ENCODE measurements at regions not wholly inside any gene's neighbourhood (a gene's known extent, or its start where the extent isn't known, plus 50 kb on each side); places are given as distances from the start of the nearest gene placed in this dataset.

GRCh38 chr2:52881606-52882005, 886.0 kb upstream of the CHAC2 start (continued):
- TF ChIP-seq SREBF2 (IDR thresholded peaks at IDR 0.05) (no peak), GATA3 (IDR thresholded peaks at IDR 0.05; ENCODE audit: borderline replicate concordance) (peak; percentile 34; the same call in 1 of the 2 replicates), RNF2 (IDR thresholded peaks at IDR 0.05; ENCODE audit: borderline replicate concordance, low read depth) (no peak), BCL3 (IDR thresholded peaks at IDR 0.05) (no peak), CBX2 (IDR thresholded peaks at IDR 0.05; ENCODE audit: borderline replicate concordance, low read depth) (no peak)

GRCh38 chr2:52880872-52881271, 886.7 kb upstream of the CHAC2 start:
- Histone ChIP-seq H3K4me2 (peak overlapping the region; percentile 48; the same call in 2 of the 3 replicates), H3K4me1 (peaks cover 47% of the 10 kb centered on the region), H3K4me3 (no peak overlapping the region), H3K27ac (0 out of 6 replicates have a peak overlapping the region, but pooled peaks of 1 of the 2 experiments have one; percentile 28), H3K9me3 (no peaks in the 10 kb centered on the region)
- 54% methylated on average over 3 of the region's 3 CpGs for WGBS (ENCODE audit: missing lambda C conversion rate)
- ATAC-seq (no peak), FAIRE-seq (no peak), DNase-seq (ENCODE audit: low read depth in 1 of 2, low spot score in 1 of 2) (no peak)
- CTCF ChIA-PET = no interaction called here
- POLR2A ChIA-PET = no interaction called here
- TF ChIP-seq POLR2AphosphoS2 (conservative IDR thresholded peaks at IDR 0.05; ENCODE audit: low read length) = no peak
- TF ChIP-seq HES2 (IDR thresholded peaks at IDR 0.05) = no peak
- TF ChIP-seq HDAC2 (IDR thresholded peaks at IDR 0.05) = no peak
- TF ChIP-seq ZSCAN20 (CRISPR knock-in tag; IDR thresholded peaks at IDR 0.05) = no peak
- no peak for TF ChIP-seq KDM1A (IDR thresholded peaks at IDR 0.05; ENCODE audit: low read depth)
- TF ChIP-seq MAFK (IDR thresholded peaks at IDR 0.05; ENCODE audit: partially characterized antibody) = no peak
- no peak for TF ChIP-seq NFE2L2 (conservative IDR thresholded peaks at IDR 0.05; ENCODE audit: low read length)
- no peak for TF ChIP-seq ZFP36 (IDR thresholded peaks at IDR 0.05; ENCODE audit: borderline replicate concordance, partially characterized antibody)
- TF ChIP-seq CHD4 (IDR thresholded peaks at IDR 0.05; ENCODE audit: borderline replicate concordance) = no peak
- TF ChIP-seq MAZ (IDR thresholded peaks at IDR 0.05; ENCODE audit: borderline replicate concordance, low read depth, low read length) = no peak
- TF ChIP-seq ESRRA (IDR thresholded peaks at IDR 0.05; ENCODE audit: borderline replicate concordance, low read length) = no peak

GRCh38 chr2:52879561-52879960, 888.0 kb upstream of the CHAC2 start:
- FAIRE-seq (no peak), ATAC-seq (no peak), DNase-seq (ENCODE audit: low read depth in 1 of 2, low spot score in 1 of 2) (peak in 1 of 2 experiments; percentile 52)
- WGBS (ENCODE audit: missing lambda C conversion rate) = 22% methylated on average over 4 of the region's 4 CpGs
- no peak for TF ChIP-seq RAD21 (conservative IDR thresholded peaks at IDR 0.05 in 1 of 2, IDR thresholded peaks at IDR 0.05 in 1 of 2)
- TF ChIP-seq USF2 (IDR thresholded peaks at IDR 0.05) = no peak
- no peak for TF ChIP-seq FOSL2 (IDR thresholded peaks at IDR 0.05)
- 0 out of 2 replicates have a peak, but pooled peaks have one; percentile 2 for TF ChIP-seq FOSL2 (CRISPR knock-in tag; IDR thresholded peaks at IDR 0.05)
- ChIA-PET POLR2A (no interaction called here), CTCF (no interaction called here)
- no peak overlapping the region for H3K4me2 ChIP-seq
- no peak overlapping the region for H3K27ac ChIP-seq
- peaks cover 47% of the 10 kb centered on the region for H3K4me1 ChIP-seq
- H3K9me3 ChIP-seq = no peaks in the 10 kb centered on the region
- H3K4me3 ChIP-seq = no peak overlapping the region

- H3K4me2 ChIP-seq = peak overlapping the region; percentile 35
- ChIA-PET CTCF (no interaction called here), POLR2A (no interaction called here)
- DNase-seq (ENCODE audit: low read depth in 1 of 2, low spot score in 1 of 2) (peak in 1 of 2 experiments; percentile 32), FAIRE-seq (peak; percentile 84), ATAC-seq (peak; percentile 45 to 47; a peak in 3 of 6 replicates)
- H3K4me3 ChIP-seq = no peak overlapping the region
- H3K9me3 ChIP-seq = no peaks in the 10 kb centered on the region
- no peak for TF ChIP-seq ELK1 (IDR thresholded peaks at IDR 0.05; ENCODE audit: low read depth, low read length)
- TF ChIP-seq HOXB13 (CRISPR knock-in tag; IDR thresholded peaks at IDR 0.05; ENCODE audit: low read depth) = no peak
- no peak for TF ChIP-seq TFCP2L1 (CRISPR knock-in tag; IDR thresholded peaks at IDR 0.05)
- no peak for TF ChIP-seq EHF (CRISPR knock-in tag; IDR thresholded peaks at IDR 0.05)
- no peak for TF ChIP-seq KDM5A (IDR thresholded peaks at IDR 0.05)
- TF ChIP-seq REST (IDR thresholded peaks at IDR 0.05) = no peak
- TF ChIP-seq JUNB (IDR thresholded peaks at IDR 0.05) = no peak
- peak overlapping the region in 1 of 2 experiments; percentile 50; a peak in 1 of 6 replicates for H3K27ac ChIP-seq
- 8% methylated on average over 1 of the region's 1 CpG for WGBS (ENCODE audit: missing lambda C conversion rate)
- H3K4me1 ChIP-seq = peaks cover 47% of the 10 kb centered on the region
Measured at GRCh38 chr2:52877703-52878102, 889.9 kb upstream of the CHAC2 start.

All from A549 (cell line).